Coronary artery (tissue), 2 donors: ENCODE measurements at regions not wholly inside any gene's neighbourhood (a gene's known extent, or its start where the extent isn't known, plus 50 kb on each side); places are given as distances from the start of the nearest gene placed in this dataset.

Experiments used
- DNase-seq: peaks from one replicate; pipeline ENCODE4 v3.0.0-alpha.2; 2017; ENCODE audit warnings: low spot score
- H3K27ac ChIP-seq, 2 donors: fragments of 200-600 bp; sonication (generic); one replicate each; pipeline ENCODE4 v1.5.1; 2016 to 2019
- H3K4me3 ChIP-seq: fragments of 200-600 bp; sonication (generic); 2 replicates; pipeline ENCODE4 v1.5.1; 2016; ENCODE audit warnings: mild to moderate bottlenecking, moderate library complexity
- CTCF ChIP-seq: fragments of 200-600 bp; sonication (generic); IDR thresholded peaks from one replicate; pipeline ENCODE4 v1.5.1; 2019; ENCODE audit warnings: antibody characterized with exemption

- H3K4me3 ChIP-seq, result no peak overlapping the region
- H3K27ac ChIP-seq, result no peak overlapping the region
- no peak for DNase-seq
- TF ChIP-seq CTCF, result no peak
Observed at GRCh38 chr5:18197734-18198133, 563.5 kb downstream of the TAF11L14 start.

- no peak for DNase-seq
- TF ChIP-seq CTCF, result no peak
- no peak overlapping the region for H3K27ac ChIP-seq
- H3K4me3 ChIP-seq, result no peak overlapping the region
Observed at GRCh38 chr5:18202164-18202563, 567.9 kb downstream of the TAF11L14 start.

GRCh38 chr5:18203296-18203695, 569.0 kb downstream of the TAF11L14 start:
- DNase-seq, result no peak
- no peak overlapping the region for H3K27ac ChIP-seq
- H3K4me3 ChIP-seq, result no peak overlapping the region
- no peak for TF ChIP-seq CTCF

GRCh38 chr5:18213666-18214065, 579.4 kb downstream of the TAF11L14 start:
- no peak for TF ChIP-seq CTCF
- no peak overlapping the region for H3K27ac ChIP-seq
- no peak overlapping the region for H3K4me3 ChIP-seq
- no peak for DNase-seq

GRCh38 chr5:18216016-18216415, 581.8 kb downstream of the TAF11L14 start:
- no peak for DNase-seq
- no peak for TF ChIP-seq CTCF
- Histone ChIP-seq H3K4me3 (no peak overlapping the region), H3K27ac (no peak overlapping the region)

- H3K27ac ChIP-seq, result no peak overlapping the region
- no peak overlapping the region for H3K4me3 ChIP-seq
- TF ChIP-seq CTCF, result no peak
- no peak for DNase-seq
Observed at GRCh38 chr5:18216729-18217128, 582.5 kb downstream of the TAF11L14 start.

GRCh38 chr5:18219241-18219640, 585.0 kb downstream of the TAF11L14 start:
- no peak for TF ChIP-seq CTCF
- DNase-seq, result no peak
- Histone ChIP-seq H3K4me3 (no peak overlapping the region), H3K27ac (no peak overlapping the region)
